Neural cell (in vitro differentiated cells): ENCODE measurements at regions not wholly inside any gene's neighbourhood (a gene's known extent, or its start where the extent isn't known, plus 50 kb on each side); places are given as distances from the start of the nearest gene placed in this dataset.
A peak's percentile ranks its signal among the peaks of the same experiment; 100 is the strongest.

ENCODE experiments used
- H2AFZ ChIP-seq: fragments of 200-600, 300-800 bp; sonication (generic), shearing (Covaris generic); 2 replicates; pipeline ENCODE4 v1.6.0; 2014; ENCODE audit warnings: low read depth, mild to moderate bottlenecking, antibody characterized with exemption, low read length, moderate library complexity
- H3F3A ChIP-seq: fragments of 200-600 bp; shearing (Covaris generic); 2 replicates; pipeline ENCODE4 v1.6.1; 2016; ENCODE audit warnings: mild to moderate bottlenecking, moderate library complexity, mixed read lengths, antibody characterized with exemption, low read length; ENCODE audit not compliant: insufficient read depth, poor library complexity, severe bottlenecking
- H3K27ac ChIP-seq: fragments of 200-600, 300-800 bp; sonication (generic), shearing (Covaris generic); 2 replicates; pipeline ENCODE4 v1.5.1; 2014; ENCODE audit warnings: mild to moderate bottlenecking, low read length, moderate library complexity
- H3K27me3 ChIP-seq: fragments of 300-800, 200-600 bp; sonication (generic), shearing (Covaris generic); 2 replicates; pipeline ENCODE4 v1.6.0; 2014; ENCODE audit warnings: mild to moderate bottlenecking, low read depth, low read length, moderate library complexity; ENCODE audit not compliant: insufficient read depth
- H3K36me3 ChIP-seq: fragments of 300-800, 200-600 bp; sonication (generic), shearing (Covaris generic); 2 replicates; pipeline ENCODE4 v1.5.1; 2014; ENCODE audit warnings: mild to moderate bottlenecking, antibody characterized with exemption, low read length, moderate library complexity; ENCODE audit not compliant: insufficient read depth
- H3K4me2 ChIP-seq: fragments of 300-800, 200-600 bp; sonication (generic), shearing (Covaris generic); 2 replicates; pipeline ENCODE4 v1.6.0; 2014; ENCODE audit warnings: mild to moderate bottlenecking, low read length
- H3K4me3 ChIP-seq: fragments of 300-800, 200-600 bp; sonication (generic), shearing (Covaris generic); 2 replicates; pipeline ENCODE4 v1.5.1; 2014; ENCODE audit warnings: mild to moderate bottlenecking, low read length, moderate library complexity
- H3K79me2 ChIP-seq: fragments of 200-600 bp; shearing (Covaris generic); replicated peaks from 2 replicates; pipeline ENCODE4 v1.6.0; 2014; ENCODE audit warnings: mild to moderate bottlenecking, low read length, moderate library complexity; ENCODE audit not compliant: insufficient read depth
- H3K9ac ChIP-seq: fragments of 300-800, 200-600 bp; sonication (generic), shearing (Covaris generic); 2 replicates; pipeline ENCODE4 v1.6.1; 2016; ENCODE audit warnings: mild to moderate bottlenecking, low read length, mixed read lengths
- H3K9me2 ChIP-seq: fragments of 200-600 bp; shearing (Covaris generic); 2 replicates; pipeline ENCODE4 v1.6.1; 2016; ENCODE audit warnings: mild to moderate bottlenecking, low read length, mixed read lengths; ENCODE audit not compliant: insufficient read depth
- H3K9me3 ChIP-seq: fragments of 200-600, 300-800 bp; sonication (generic), shearing (Covaris generic); 2 replicates; pipeline ENCODE4 v1.6.1; 2016; ENCODE audit warnings: mild to moderate bottlenecking, mixed run types, low read length, moderate library complexity, mixed read lengths
- H4K20me1 ChIP-seq: fragments of 200-600 bp; shearing (Covaris generic); 2 replicates; pipeline ENCODE4 v1.6.1; 2016; ENCODE audit warnings: mild to moderate bottlenecking, mixed run types; ENCODE audit not compliant: insufficient read depth
- CTCF ChIP-seq: fragments of 450-650 bp; IDR thresholded peaks from 2 replicates; pipeline ENCODE4 v1.5.1; 2014; ENCODE audit warnings: antibody characterized with exemption, mild to moderate bottlenecking, moderate library complexity; ENCODE audit not compliant: poor library complexity, severe bottlenecking
- EP300 ChIP-seq: fragments of 450-650 bp; conservative IDR thresholded peaks from 2 replicates; pipeline ENCODE4 v1.6.1; 2014; ENCODE audit warnings: antibody characterized with exemption, mild to moderate bottlenecking, moderate library complexity; ENCODE audit not compliant: poor library complexity, severe bottlenecking
- EZH2 ChIP-seq: fragments of 200-600, 300-800 bp; shearing (Covaris generic), sonication (generic); IDR thresholded peaks from 2 replicates; pipeline ENCODE4 v1.6.1; 2014; ENCODE audit warnings: antibody characterized with exemption, low read length, borderline replicate concordance, mild to moderate bottlenecking; ENCODE audit not compliant: insufficient read depth, poor library complexity, severe bottlenecking
- MXI1 ChIP-seq: fragments of 450-650 bp; conservative IDR thresholded peaks from 2 replicates; pipeline ENCODE4 v1.6.1; 2014; ENCODE audit warnings: antibody characterized with exemption, mild to moderate bottlenecking; ENCODE audit not compliant: poor library complexity, severe bottlenecking
- POLR2AphosphoS5 ChIP-seq: IDR thresholded peaks from 2 replicates; pipeline ENCODE4 v1.6.1; 2012
- RAD21 ChIP-seq: fragments of 450-650 bp; conservative IDR thresholded peaks from 2 replicates; pipeline ENCODE4 v1.6.1; 2014; ENCODE audit warnings: antibody characterized with exemption, mild to moderate bottlenecking, moderate library complexity
- REST ChIP-seq: IDR thresholded peaks from 2 replicates; pipeline ENCODE4 v1.6.1; 2012; ENCODE audit warnings: borderline replicate concordance
- SMC3 ChIP-seq: fragments of 450-650 bp; conservative IDR thresholded peaks from 2 replicates; pipeline ENCODE4 v1.6.1; 2014; ENCODE audit warnings: antibody characterized with exemption, mild to moderate bottlenecking, moderate library complexity; ENCODE audit not compliant: poor library complexity
- TAF1 ChIP-seq: IDR thresholded peaks from 2 replicates; pipeline ENCODE4 v1.6.1; 2012; ENCODE audit warnings: low read depth

GRCh38 chr6:147106759-147107401 is 97.3 kb upstream of the STXBP5 start:
- no peak overlapping the region for H3K4me3 ChIP-seq
- H3K9ac ChIP-seq: no peak overlapping the region
- no peak overlapping the region for H2AFZ ChIP-seq
- no peaks in the 10 kb centered on the region for H3F3A ChIP-seq
- H3K36me3 ChIP-seq: no peaks in the 10 kb centered on the region
- H3K27ac ChIP-seq: no peak overlapping the region
- no peaks in the 10 kb centered on the region for H4K20me1 ChIP-seq
- H3K4me2 ChIP-seq: no peak overlapping the region
- no peaks in the 10 kb centered on the region for H3K9me3 ChIP-seq
- H3K9me2 ChIP-seq: no peaks in the 10 kb centered on the region
- TF ChIP-seq RAD21: no peak
- no peak for TF ChIP-seq MXI1
- no peak for TF ChIP-seq TAF1
- no peak for TF ChIP-seq POLR2AphosphoS5
- no peak for TF ChIP-seq EP300
- TF ChIP-seq REST: no peak
- TF ChIP-seq EZH2: no peak
- TF ChIP-seq CTCF: no peak
- no peak for TF ChIP-seq SMC3
- no peaks in the 10 kb centered on the region for H3K27me3 ChIP-seq
- no peaks in the 10 kb centered on the region for H3K79me2 ChIP-seq

- Histone ChIP-seq H3K36me3 (no peaks in the 10 kb centered on the region), H3K27ac (peak overlapping the region; percentile 28), H3F3A (no peaks in the 10 kb centered on the region), H4K20me1 (no peaks in the 10 kb centered on the region), H3K27me3 (no peaks in the 10 kb centered on the region), H3K9me3 (no peaks in the 10 kb centered on the region), H3K79me2 (no peaks in the 10 kb centered on the region), H3K4me2 (no peak overlapping the region), H2AFZ (no peak overlapping the region), H3K4me3 (no peak overlapping the region), H3K9ac (no peak overlapping the region), H3K9me2 (no peaks in the 10 kb centered on the region)
- TF ChIP-seq TAF1 (no peak), MXI1 (no peak), SMC3 (no peak), RAD21 (no peak), CTCF (no peak), EP300 (no peak), EZH2 (no peak)
These were observed 95.8 kb upstream of the STXBP5 start for GRCh38 chr6:147108259-147108910.
